ENCODE measurements at regions not wholly inside any gene's neighbourhood (a gene's known extent, or its start where the extent isn't known, plus 50 kb on each side); places are given as distances from the start of the nearest gene placed in this dataset.
A peak's percentile ranks its signal among the peaks of the same experiment; 100 is the strongest.
"Not testable (repeated sequence)": the region's sequence is repeated elsewhere in the genome, so short reads cannot be mapped to it uniquely, and the experiment has no call there.

- Histone ChIP-seq H3K27me3 (ENCODE audit: control insufficient read depth in 1 of 2, insufficient read depth in 2 of 2, low read length in 2 of 2) (no peaks in the 10 kb centered on the region), H3K36me3 (ENCODE audit: insufficient read depth, low read length) (peaks cover under 1% of the 10 kb centered on the region), H3K9me3 (ENCODE audit: low read length) (no peaks in the 10 kb centered on the region), H3K4me1 (ENCODE audit: insufficient read depth, low read length) (peaks cover 18% of the 10 kb centered on the region), H3K27ac (ENCODE audit: low read depth, low read length) (peak overlapping the region; percentile 73), H3K9ac (ENCODE audit: low read length) (peak overlapping the region; percentile 77), H3K4me3 (ENCODE audit: low read depth in 1 of 2, low read length in 2 of 2) (peak overlapping the region; percentile 88 to 91)
Observed at GRCh38 chrX:73943693-73944562, 91.4 kb upstream of the XIST start.

GRCh38 chrX:73940893-73941470, 88.5 kb upstream of the XIST start:
- no peaks in the 10 kb centered on the region for H3K27me3 ChIP-seq (ENCODE audit: control insufficient read depth in 1 of 2, insufficient read depth in 2 of 2, low read length in 2 of 2)
- no peak overlapping the region for H3K4me3 ChIP-seq (ENCODE audit: low read depth in 1 of 2, low read length in 2 of 2)

GRCh38 chrX:73937843-73938242, 85.3 kb upstream of the XIST start:
- not testable (repeated sequence) for H3K36me3 ChIP-seq (ENCODE audit: insufficient read depth, low read length); H3K4me1 ChIP-seq (ENCODE audit: insufficient read depth, low read length); H3K9me3 ChIP-seq (ENCODE audit: low read length); H3K27ac ChIP-seq (ENCODE audit: low read depth, low read length); H3K4me3 ChIP-seq (ENCODE audit: low read depth in 1 of 2, low read length in 2 of 2); H3K9ac ChIP-seq (ENCODE audit: low read length); H3K27me3 ChIP-seq (ENCODE audit: control insufficient read depth in 1 of 2, insufficient read depth in 2 of 2, low read length in 2 of 2)

More at GRCh38 chrX:73940893-73941470, 88.5 kb upstream of the XIST start:
- no peak overlapping the region for H3K27ac ChIP-seq (ENCODE audit: low read depth, low read length)
- peaks cover 10% of the 10 kb centered on the region for H3K4me1 ChIP-seq (ENCODE audit: insufficient read depth, low read length)
- H3K9ac ChIP-seq (ENCODE audit: low read length), result no peak overlapping the region
- H3K9me3 ChIP-seq (ENCODE audit: low read length), result no peaks in the 10 kb centered on the region
- H3K36me3 ChIP-seq (ENCODE audit: insufficient read depth, low read length), result no peaks in the 10 kb centered on the region

GRCh38 chrX:73932522-73932921, 80.0 kb upstream of the XIST start:
- no peaks in the 10 kb centered on the region for H3K9me3 ChIP-seq (ENCODE audit: low read length)
- H3K27me3 ChIP-seq (ENCODE audit: control insufficient read depth in 1 of 2, insufficient read depth in 2 of 2, low read length in 2 of 2), result no peaks in the 10 kb centered on the region
- H3K4me1 ChIP-seq (ENCODE audit: insufficient read depth, low read length), result no peaks in the 10 kb centered on the region
- H3K36me3 ChIP-seq (ENCODE audit: insufficient read depth, low read length), result no peaks in the 10 kb centered on the region
- H3K4me3 ChIP-seq (ENCODE audit: low read depth in 1 of 2, low read length in 2 of 2), result no peak overlapping the region
- no peak overlapping the region for H3K9ac ChIP-seq (ENCODE audit: low read length)
- H3K27ac ChIP-seq (ENCODE audit: low read depth, low read length), result no peak overlapping the region

GRCh38 chrX:73930300-73930699, 77.8 kb upstream of the XIST start:
- H3K36me3 ChIP-seq (ENCODE audit: insufficient read depth, low read length), result no peaks in the 10 kb centered on the region
- H3K27me3 ChIP-seq (ENCODE audit: control insufficient read depth in 1 of 2, insufficient read depth in 2 of 2, low read length in 2 of 2), result no peaks in the 10 kb centered on the region
- no peaks in the 10 kb centered on the region for H3K4me1 ChIP-seq (ENCODE audit: insufficient read depth, low read length)
- no peak overlapping the region for H3K27ac ChIP-seq (ENCODE audit: low read depth, low read length)
- H3K4me3 ChIP-seq (ENCODE audit: low read depth in 1 of 2, low read length in 2 of 2), result no peak overlapping the region
- H3K9ac ChIP-seq (ENCODE audit: low read length), result no peak overlapping the region
- H3K9me3 ChIP-seq (ENCODE audit: low read length), result no peaks in the 10 kb centered on the region

GRCh38 chrX:73922856-73923455, 70.4 kb upstream of the XIST start:
- H3K9ac ChIP-seq (ENCODE audit: low read length), result no peak overlapping the region
- H3K27me3 ChIP-seq (ENCODE audit: control insufficient read depth in 1 of 2, insufficient read depth in 2 of 2, low read length in 2 of 2), result no peaks in the 10 kb centered on the region
- no peaks in the 10 kb centered on the region for H3K9me3 ChIP-seq (ENCODE audit: low read length)
- H3K4me1 ChIP-seq (ENCODE audit: insufficient read depth, low read length), result no peaks in the 10 kb centered on the region
- H3K4me3 ChIP-seq (ENCODE audit: low read depth in 1 of 2, low read length in 2 of 2), result no peak overlapping the region
- no peak overlapping the region for H3K27ac ChIP-seq (ENCODE audit: low read depth, low read length)
- H3K36me3 ChIP-seq (ENCODE audit: insufficient read depth, low read length), result no peaks in the 10 kb centered on the region

GRCh38 chrX:73916931-73917667, 64.6 kb upstream of the XIST start:
- no peaks in the 10 kb centered on the region for H3K36me3 ChIP-seq (ENCODE audit: insufficient read depth, low read length)
- no peaks in the 10 kb centered on the region for H3K27me3 ChIP-seq (ENCODE audit: control insufficient read depth in 1 of 2, insufficient read depth in 2 of 2, low read length in 2 of 2)
- H3K4me3 ChIP-seq (ENCODE audit: low read depth in 1 of 2, low read length in 2 of 2), result no peak overlapping the region
- H3K4me1 ChIP-seq (ENCODE audit: insufficient read depth, low read length), result no peaks in the 10 kb centered on the region
- H3K9me3 ChIP-seq (ENCODE audit: low read length), result no peaks in the 10 kb centered on the region
- no peak overlapping the region for H3K27ac ChIP-seq (ENCODE audit: low read depth, low read length)
- no peak overlapping the region for H3K9ac ChIP-seq (ENCODE audit: low read length)

GRCh38 chrX:73916489-73916888, 64.0 kb upstream of the XIST start:
- no peak overlapping the region for H3K4me3 ChIP-seq (ENCODE audit: low read depth in 1 of 2, low read length in 2 of 2)
- no peak overlapping the region for H3K9ac ChIP-seq (ENCODE audit: low read length)
- no peaks in the 10 kb centered on the region for H3K36me3 ChIP-seq (ENCODE audit: insufficient read depth, low read length)
- H3K27me3 ChIP-seq (ENCODE audit: control insufficient read depth in 1 of 2, insufficient read depth in 2 of 2, low read length in 2 of 2), result no peaks in the 10 kb centered on the region
- no peaks in the 10 kb centered on the region for H3K4me1 ChIP-seq (ENCODE audit: insufficient read depth, low read length)
- H3K27ac ChIP-seq (ENCODE audit: low read depth, low read length), result no peak overlapping the region
- no peaks in the 10 kb centered on the region for H3K9me3 ChIP-seq (ENCODE audit: low read length)

GRCh38 chrX:73914792-73915191, 62.3 kb upstream of the XIST start:
- not testable (repeated sequence) for H3K9ac ChIP-seq (ENCODE audit: low read length); H3K9me3 ChIP-seq (ENCODE audit: low read length); H3K27ac ChIP-seq (ENCODE audit: low read depth, low read length); H3K36me3 ChIP-seq (ENCODE audit: insufficient read depth, low read length); H3K4me3 ChIP-seq (ENCODE audit: low read depth in 1 of 2, low read length in 2 of 2); H3K4me1 ChIP-seq (ENCODE audit: insufficient read depth, low read length); H3K27me3 ChIP-seq (ENCODE audit: control insufficient read depth in 1 of 2, insufficient read depth in 2 of 2, low read length in 2 of 2)

- no peak overlapping the region for H3K4me3 ChIP-seq (ENCODE audit: low read depth in 1 of 2, low read length in 2 of 2)
- no peaks in the 10 kb centered on the region for H3K9me3 ChIP-seq (ENCODE audit: low read length)
- no peaks in the 10 kb centered on the region for H3K4me1 ChIP-seq (ENCODE audit: insufficient read depth, low read length)
Observed at GRCh38 chrX:73913580-73913979, 61.1 kb upstream of the XIST start.

GRCh38 chrX:73911946-73912345, 59.4 kb upstream of the XIST start:
- H3K36me3 ChIP-seq (ENCODE audit: insufficient read depth, low read length); H3K4me1 ChIP-seq (ENCODE audit: insufficient read depth, low read length); H3K9me3 ChIP-seq (ENCODE audit: low read length); H3K27me3 ChIP-seq (ENCODE audit: control insufficient read depth in 1 of 2, insufficient read depth in 2 of 2, low read length in 2 of 2); H3K9ac ChIP-seq (ENCODE audit: low read length); H3K4me3 ChIP-seq (ENCODE audit: low read depth in 1 of 2, low read length in 2 of 2); H3K27ac ChIP-seq (ENCODE audit: low read depth, low read length): not testable (repeated sequence)

More at GRCh38 chrX:73913580-73913979, 61.1 kb upstream of the XIST start:
- Histone ChIP-seq H3K27me3 (ENCODE audit: control insufficient read depth in 1 of 2, insufficient read depth in 2 of 2, low read length in 2 of 2) (peaks cover 0 to 4% of the 10 kb centered on the region in 2 donors), H3K36me3 (ENCODE audit: insufficient read depth, low read length) (no peaks in the 10 kb centered on the region), H3K27ac (ENCODE audit: low read depth, low read length) (no peak overlapping the region), H3K9ac (ENCODE audit: low read length) (no peak overlapping the region)

Data from muscle layer of colon (tissue), 2 donors.